Fibroblast of skin of left quadriceps (primary cell): ENCODE measurements at regions not wholly inside any gene's neighbourhood (a gene's known extent, or its start where the extent isn't known, plus 50 kb on each side); places are given as distances from the start of the nearest gene placed in this dataset.
"Not testable (repeated sequence)": the region's sequence is repeated elsewhere in the genome, so short reads cannot be mapped to it uniquely, and the experiment has no call there.

ENCODE experiments used
- DNase-seq, 2 experiments: peaks; one replicate each; pipeline ENCODE4 v3.0.0-alpha.2; 2013; ENCODE audit warnings: low read depth in 2 of 2

GRCh38 chr12:46519407-46519806 is 146.8 kb upstream of the SLC38A2 start:
- no peak for DNase-seq

- DNase-seq = no peak
Measured at GRCh38 chr12:46518729-46519128, 146.2 kb upstream of the SLC38A2 start.

GRCh38 chr12:46518169-46518568 is 145.6 kb upstream of the SLC38A2 start:
- DNase-seq = no peak

GRCh38 chr12:46517579-46517962 is 145.0 kb upstream of the SLC38A2 start:
- no peak for DNase-seq

- DNase-seq = no peak
Measured at GRCh38 chr12:46516933-46517578, 144.5 kb upstream of the SLC38A2 start.

GRCh38 chr12:46516238-46516932 is 143.8 kb upstream of the SLC38A2 start:
- DNase-seq = no peak

- DNase-seq = no peak
Measured at GRCh38 chr12:46515829-46516228, 143.3 kb upstream of the SLC38A2 start.

- no peak for DNase-seq
Measured at GRCh38 chr12:46514886-46515285, 142.3 kb upstream of the SLC38A2 start.

DNA sequence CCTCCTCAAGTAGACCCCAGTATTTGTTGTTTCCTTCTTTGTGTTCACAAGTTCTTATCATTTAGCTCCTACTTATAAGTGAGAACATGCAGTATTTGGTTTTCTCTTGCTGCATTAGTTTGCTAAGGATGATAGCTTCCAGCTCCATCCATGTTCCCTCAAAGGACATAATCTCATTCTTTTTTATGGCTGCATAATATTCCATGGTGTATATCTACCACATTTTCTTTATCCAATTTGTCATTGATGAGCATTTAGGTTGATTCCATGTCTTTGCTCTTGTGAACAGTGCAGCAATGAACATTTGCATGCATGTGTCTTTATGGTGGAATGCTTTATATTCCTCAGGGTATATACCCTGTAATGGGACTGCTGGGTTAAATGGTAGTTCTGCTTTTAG is 137.7 kb upstream of the SLC38A2 start:
- DNase-seq = not testable (repeated sequence)

- DNase-seq = no peak
Measured at GRCh38 chr12:46509135-46509534, 136.6 kb upstream of the SLC38A2 start.

- DNase-seq = no peak
Measured at GRCh38 chr12:46508651-46509050, 136.1 kb upstream of the SLC38A2 start.

GRCh38 chr12:46507766-46508165 is 135.2 kb upstream of the SLC38A2 start:
- no peak for DNase-seq

DNA sequence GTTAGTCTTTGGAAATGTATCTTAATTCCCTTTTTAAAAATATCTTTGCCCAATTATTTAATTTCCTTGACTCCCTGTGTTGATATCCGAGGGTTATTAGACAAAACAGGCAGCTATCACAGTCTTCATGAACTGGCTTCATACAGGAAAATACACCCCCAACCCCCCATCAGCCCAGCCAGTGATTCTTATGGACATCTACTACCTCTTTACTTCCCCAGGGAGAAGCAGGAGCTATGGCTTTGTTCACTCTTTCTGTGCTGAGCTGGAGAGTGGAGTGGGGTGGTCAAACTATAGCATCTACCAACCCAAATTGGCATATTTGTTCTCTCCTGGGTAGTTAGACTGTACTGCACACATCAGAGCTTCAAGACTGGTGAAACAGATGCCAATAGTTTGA is 134.4 kb upstream of the SLC38A2 start:
- DNase-seq = no peak

DNA sequence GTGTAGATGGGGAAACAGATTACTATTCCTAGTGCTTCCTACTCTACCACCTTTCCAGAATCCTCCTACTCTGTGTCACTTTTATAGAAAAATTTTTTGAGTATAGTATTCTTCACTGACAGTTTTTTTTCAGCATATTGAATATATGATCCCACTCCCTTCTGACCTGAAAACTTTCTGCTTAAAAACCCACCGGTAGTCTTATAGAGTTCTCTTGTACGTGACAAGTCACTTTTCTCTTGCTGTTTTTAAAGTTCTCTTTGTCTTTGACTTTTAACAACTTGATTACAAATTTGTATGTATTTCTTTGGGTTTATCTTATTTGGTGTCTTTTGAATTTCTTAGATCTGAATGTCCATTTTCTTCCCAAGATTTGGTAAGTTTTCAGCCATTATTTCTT is 133.6 kb upstream of the SLC38A2 start:
- no peak for DNase-seq

DNA sequence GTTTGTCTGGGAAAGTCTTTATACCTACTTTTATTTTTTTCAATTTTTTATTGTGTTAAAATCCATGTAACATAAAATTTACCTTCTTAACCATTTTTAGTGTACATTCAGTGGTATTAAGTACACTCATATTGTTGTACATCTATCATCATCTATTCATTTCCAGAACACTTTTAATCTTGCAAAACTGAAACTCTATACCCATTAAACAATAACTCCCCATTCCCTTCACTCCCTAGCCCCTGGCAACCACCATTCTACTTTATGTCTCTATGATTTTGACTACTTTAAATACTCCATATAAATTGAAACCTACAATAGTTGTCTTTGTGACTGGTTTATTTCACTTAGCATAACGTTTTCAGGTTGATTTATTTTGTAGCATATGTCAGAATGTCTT is 131.9 kb upstream of the SLC38A2 start:
- no peak for DNase-seq

DNA sequence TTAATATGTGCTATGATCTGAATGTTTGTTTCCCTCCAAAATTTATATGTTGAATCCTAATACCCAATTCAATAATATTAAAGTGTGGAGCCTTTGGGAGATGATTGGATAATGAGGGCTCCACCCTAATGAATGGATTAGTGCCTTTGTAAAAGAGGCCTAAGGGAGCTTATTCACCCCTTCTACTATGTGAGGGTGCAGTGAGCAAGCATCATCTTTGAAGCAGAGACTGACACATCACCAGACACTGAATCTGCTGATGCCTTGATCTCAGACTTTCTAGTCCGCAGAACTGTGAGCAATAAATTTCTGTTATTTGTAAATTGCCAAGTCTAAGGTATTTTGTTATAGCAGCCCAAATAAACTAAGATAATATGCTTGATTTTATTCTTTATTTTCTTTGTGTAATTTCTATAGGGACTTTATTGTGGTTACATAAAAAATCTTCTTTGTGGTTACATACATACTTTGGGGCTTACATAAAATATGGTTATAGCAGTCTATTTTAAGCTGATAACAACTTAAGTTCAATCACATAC is 131.1 kb upstream of the SLC38A2 start:
- DNase-seq = no peak

- no peak for DNase-seq
Measured at GRCh38 chr12:46500673-46501072, 128.1 kb upstream of the SLC38A2 start.

DNA sequence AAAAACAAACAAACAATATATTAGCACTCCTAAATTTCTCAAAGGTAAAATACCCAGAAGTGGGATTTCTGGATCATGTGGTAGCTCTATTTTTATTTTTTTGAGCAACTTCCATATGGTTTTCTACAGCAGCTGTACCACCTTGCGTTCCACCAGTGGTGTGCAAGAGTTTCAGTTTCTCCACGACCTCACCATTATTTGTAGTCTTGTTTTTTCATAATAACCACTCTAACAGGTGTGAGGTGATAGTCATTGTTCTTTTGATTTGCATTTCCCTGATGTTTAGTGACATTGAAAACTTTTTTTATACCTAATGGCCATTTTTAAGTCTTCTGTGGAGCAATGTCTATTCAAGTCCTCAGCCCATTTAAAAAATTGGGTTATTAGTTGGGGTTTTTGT is 127.3 kb upstream of the SLC38A2 start:
- DNase-seq = no peak

DNA sequence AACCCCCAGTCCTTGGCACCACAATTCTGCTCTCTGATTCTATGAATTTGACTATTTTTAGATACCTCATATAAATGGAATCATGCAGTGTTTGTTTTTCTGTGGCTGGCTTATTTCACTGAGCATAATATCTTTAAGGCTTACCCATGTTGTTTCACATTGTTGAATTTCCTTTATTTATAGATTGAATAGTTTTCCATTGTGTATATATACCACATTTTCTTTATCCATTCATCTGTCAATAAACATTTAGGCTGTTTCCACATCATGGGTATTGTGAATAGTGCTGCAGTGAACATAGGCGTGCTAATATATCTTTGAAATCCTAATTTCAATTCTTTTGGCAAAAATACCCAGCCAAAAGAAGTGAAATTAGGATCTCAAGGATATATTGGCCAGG is 126.7 kb upstream of the SLC38A2 start:
- no peak for DNase-seq

- DNase-seq = no peak
Measured at GRCh38 chr12:46497739-46498138, 125.2 kb upstream of the SLC38A2 start.

GRCh38 chr12:46494424-46494823 is 121.9 kb upstream of the SLC38A2 start:
- peak; percentile 72 to 75 for DNase-seq

- no peak for DNase-seq
Measured at GRCh38 chr12:46493834-46494181, 121.2 kb upstream of the SLC38A2 start.

- no peak for DNase-seq
Measured at GRCh38 chr12:46493150-46493833, 120.7 kb upstream of the SLC38A2 start.
